T-helper 9 cell (primary cell): ENCODE measurements at regions not wholly inside any gene's neighbourhood (a gene's known extent, or its start where the extent isn't known, plus 50 kb on each side); places are given as distances from the start of the nearest gene placed in this dataset.
"Not testable (repeated sequence)": the region's sequence is repeated elsewhere in the genome, so short reads cannot be mapped to it uniquely, and the experiment has no call there.

Experiments used
- DNase-seq: peaks from one replicate; pipeline ENCODE4 v3.0.0-alpha.2; 2020

GRCh38 chr4:3936184-3936583, 170.0 kb downstream of the ADRA2C start:
- no peak for DNase-seq

GRCh38 chr4:3937849-3938562, 171.8 kb downstream of the ADRA2C start:
- not testable (repeated sequence) for DNase-seq

GRCh38 chr4:3938676-3939075, 172.5 kb downstream of the ADRA2C start:
- not testable (repeated sequence) for DNase-seq

- not testable (repeated sequence) for DNase-seq
Observed at GRCh38 chr4:3939954-3940591, 173.9 kb downstream of the ADRA2C start.

GRCh38 chr4:3941735-3942522, 175.7 kb downstream of the ADRA2C start:
- not testable (repeated sequence) for DNase-seq

GRCh38 chr4:3942569-3942971, 176.4 kb downstream of the ADRA2C start:
- peak; percentile 39 for DNase-seq

- DNase-seq, result not testable (repeated sequence)
Observed at GRCh38 chr4:3943051-3943450, 176.9 kb downstream of the ADRA2C start.

- DNase-seq, result no peak
Observed at GRCh38 chr4:3945511-3946290, 179.5 kb downstream of the ADRA2C start.

- not testable (repeated sequence) for DNase-seq
Observed at GRCh38 chr4:3946553-3946952, 180.4 kb downstream of the ADRA2C start.

GRCh38 chr4:3947761-3948160, 181.6 kb downstream of the ADRA2C start:
- not testable (repeated sequence) for DNase-seq

GRCh38 chr4:3948210-3948609, 182.0 kb downstream of the ADRA2C start:
- not testable (repeated sequence) for DNase-seq

- not testable (repeated sequence) for DNase-seq
Observed at GRCh38 chr4:3949916-3950315, 183.7 kb downstream of the ADRA2C start.

GRCh38 chr4:3952443-3953139, 186.4 kb downstream of the ADRA2C start:
- not testable (repeated sequence) for DNase-seq

GRCh38 chr4:3953140-3953489, 186.9 kb downstream of the ADRA2C start:
- DNase-seq, result not testable (repeated sequence)

GRCh38 chr4:3954540-3955320, 188.5 kb downstream of the ADRA2C start:
- peak; percentile 41 for DNase-seq

- DNase-seq, result peak; percentile 99
Observed at GRCh38 chr4:3955321-3956164, 189.4 kb downstream of the ADRA2C start.

GRCh38 chr4:3956165-3956867, 190.1 kb downstream of the ADRA2C start:
- DNase-seq, result not testable (repeated sequence)

GRCh38 chr4:3961091-3961672, 195.0 kb downstream of the ADRA2C start:
- not testable (repeated sequence) for DNase-seq
